ENCODE measurements at regions not wholly inside any gene's neighbourhood (a gene's known extent, or its start where the extent isn't known, plus 50 kb on each side); places are given as distances from the start of the nearest gene placed in this dataset.

DNA sequence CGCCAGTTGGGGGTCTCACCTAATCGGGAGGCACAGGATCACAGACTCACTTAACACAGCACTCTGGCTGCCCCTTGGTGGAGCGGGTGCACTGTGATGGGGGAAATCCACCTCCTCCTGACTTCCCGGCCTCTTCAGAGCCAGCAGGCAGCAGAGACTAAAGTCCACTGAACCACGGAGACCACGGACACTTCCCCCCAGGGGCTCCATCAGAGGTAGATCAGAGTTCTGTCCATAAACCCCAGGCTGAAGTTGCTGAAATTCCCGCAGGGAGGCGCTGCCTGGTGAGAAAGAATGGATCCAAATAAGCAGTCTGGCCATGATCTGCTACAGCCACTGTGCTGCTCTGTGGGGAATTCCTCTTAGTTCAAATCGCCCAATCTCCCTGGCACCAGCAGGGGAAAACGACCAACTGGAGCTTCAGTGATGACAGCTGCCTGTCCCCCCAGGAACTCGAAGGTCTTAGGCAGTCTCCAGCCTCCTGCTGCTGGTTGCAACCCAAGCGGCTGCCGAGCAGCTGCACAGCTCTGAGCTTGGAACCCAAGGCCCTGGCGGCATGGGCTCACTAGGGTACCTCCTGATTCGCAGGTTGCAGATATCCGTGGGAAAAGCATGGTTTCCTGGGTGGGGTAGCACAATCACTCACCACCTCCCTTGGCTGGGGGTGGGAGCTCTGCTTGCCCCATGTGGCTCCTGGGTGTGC is 106.9 kb upstream of the DCAF12L2 start:
- TF ChIP-seq, protein P1, sequence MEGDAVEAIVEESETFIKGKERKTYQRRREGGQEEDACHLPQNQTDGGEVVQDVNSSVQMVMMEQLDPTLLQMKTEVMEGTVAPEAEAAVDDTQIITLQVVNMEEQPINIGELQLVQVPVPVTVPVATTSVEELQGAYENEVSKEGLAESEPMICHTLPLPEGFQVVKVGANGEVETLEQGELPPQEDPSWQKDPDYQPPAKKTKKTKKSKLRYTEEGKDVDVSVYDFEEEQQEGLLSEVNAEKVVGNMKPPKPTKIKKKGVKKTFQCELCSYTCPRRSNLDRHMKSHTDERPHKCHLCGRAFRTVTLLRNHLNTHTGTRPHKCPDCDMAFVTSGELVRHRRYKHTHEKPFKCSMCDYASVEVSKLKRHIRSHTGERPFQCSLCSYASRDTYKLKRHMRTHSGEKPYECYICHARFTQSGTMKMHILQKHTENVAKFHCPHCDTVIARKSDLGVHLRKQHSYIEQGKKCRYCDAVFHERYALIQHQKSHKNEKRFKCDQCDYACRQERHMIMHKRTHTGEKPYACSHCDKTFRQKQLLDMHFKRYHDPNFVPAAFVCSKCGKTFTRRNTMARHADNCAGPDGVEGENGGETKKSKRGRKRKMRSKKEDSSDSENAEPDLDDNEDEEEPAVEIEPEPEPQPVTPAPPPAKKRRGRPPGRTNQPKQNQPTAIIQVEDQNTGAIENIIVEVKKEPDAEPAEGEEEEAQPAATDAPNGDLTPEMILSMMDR (IDR thresholded peaks at IDR 0.05) = no peak
- TF ChIP-seq POLR2A (IDR thresholded peaks at IDR 0.05) = no peak
- TF ChIP-seq POLR2AphosphoS5 (IDR thresholded peaks at IDR 0.05) = no peak
- TF ChIP-seq EP300 (IDR thresholded peaks at IDR 0.05) = no peak

All from upper lobe of left lung (tissue), 4 donors.